ENCODE measurements at regions not wholly inside any gene's neighbourhood (a gene's known extent, or its start where the extent isn't known, plus 50 kb on each side); places are given as distances from the start of the nearest gene placed in this dataset.

GRCh38 chr15:36230776-36231175 lies 348.6 kb upstream of the CDIN1 start:
- TF ChIP-seq CTCF (conservative IDR thresholded peaks at IDR 0.05) (no peak), EZH2 (IDR thresholded peaks at IDR 0.05; ENCODE audit: low read depth) (no peak)

Data from PC-9 (cell line).